ENCODE measurements at regions not wholly inside any gene's neighbourhood (a gene's known extent, or its start where the extent isn't known, plus 50 kb on each side); places are given as distances from the start of the nearest gene placed in this dataset.
"Not testable (repeated sequence)": the region's sequence is repeated elsewhere in the genome, so short reads cannot be mapped to it uniquely, and the experiment has no call there.

GRCh38 chr1:810949-811348 is 112.8 kb upstream of the SAMD11 start:
- not testable (repeated sequence) for H3K4me3 ChIP-seq (ENCODE audit: low read length); DNase-seq (ENCODE audit: low read depth)

- DNase-seq (ENCODE audit: low read depth); H3K4me3 ChIP-seq (ENCODE audit: low read length): not testable (repeated sequence)
These were observed 111.1 kb upstream of the SAMD11 start for GRCh38 chr1:812535-813127.

- not testable (repeated sequence) for H3K4me3 ChIP-seq (ENCODE audit: low read length); DNase-seq (ENCODE audit: low read depth)
These were observed 109.2 kb upstream of the SAMD11 start for GRCh38 chr1:814543-814942.

- H3K4me3 ChIP-seq (ENCODE audit: low read length); DNase-seq (ENCODE audit: low read depth): not testable (repeated sequence)
These were observed 108.4 kb upstream of the SAMD11 start for GRCh38 chr1:815147-815922.

GRCh38 chr1:817071-817599 is 106.6 kb upstream of the SAMD11 start:
- peak overlapping the region; percentile 45 for H3K4me3 ChIP-seq (ENCODE audit: low read length)
- peak; percentile 89 for DNase-seq (ENCODE audit: low read depth)

GRCh38 chr1:817658-818617 is 105.8 kb upstream of the SAMD11 start:
- H3K4me3 ChIP-seq (ENCODE audit: low read length), result peak overlapping the region; percentile 27
- peak; percentile 24 for DNase-seq (ENCODE audit: low read depth)

- DNase-seq (ENCODE audit: low read depth), result no peak
- TF ChIP-seq, protein P1, sequence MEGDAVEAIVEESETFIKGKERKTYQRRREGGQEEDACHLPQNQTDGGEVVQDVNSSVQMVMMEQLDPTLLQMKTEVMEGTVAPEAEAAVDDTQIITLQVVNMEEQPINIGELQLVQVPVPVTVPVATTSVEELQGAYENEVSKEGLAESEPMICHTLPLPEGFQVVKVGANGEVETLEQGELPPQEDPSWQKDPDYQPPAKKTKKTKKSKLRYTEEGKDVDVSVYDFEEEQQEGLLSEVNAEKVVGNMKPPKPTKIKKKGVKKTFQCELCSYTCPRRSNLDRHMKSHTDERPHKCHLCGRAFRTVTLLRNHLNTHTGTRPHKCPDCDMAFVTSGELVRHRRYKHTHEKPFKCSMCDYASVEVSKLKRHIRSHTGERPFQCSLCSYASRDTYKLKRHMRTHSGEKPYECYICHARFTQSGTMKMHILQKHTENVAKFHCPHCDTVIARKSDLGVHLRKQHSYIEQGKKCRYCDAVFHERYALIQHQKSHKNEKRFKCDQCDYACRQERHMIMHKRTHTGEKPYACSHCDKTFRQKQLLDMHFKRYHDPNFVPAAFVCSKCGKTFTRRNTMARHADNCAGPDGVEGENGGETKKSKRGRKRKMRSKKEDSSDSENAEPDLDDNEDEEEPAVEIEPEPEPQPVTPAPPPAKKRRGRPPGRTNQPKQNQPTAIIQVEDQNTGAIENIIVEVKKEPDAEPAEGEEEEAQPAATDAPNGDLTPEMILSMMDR (conservative IDR thresholded peaks at IDR 0.05; ENCODE audit: low read length), result no peak
- H3K4me3 ChIP-seq (ENCODE audit: low read length), result no peak overlapping the region
These were observed 105.0 kb upstream of the SAMD11 start for GRCh38 chr1:818618-819291.

- DNase-seq (ENCODE audit: low read depth), result no peak
- H3K4me3 ChIP-seq (ENCODE audit: low read length), result no peak overlapping the region
- TF ChIP-seq, protein P1 (conservative IDR thresholded peaks at IDR 0.05; ENCODE audit: low read length), result no peak
These were observed 102.8 kb upstream of the SAMD11 start for GRCh38 chr1:820962-821361.

DNA sequence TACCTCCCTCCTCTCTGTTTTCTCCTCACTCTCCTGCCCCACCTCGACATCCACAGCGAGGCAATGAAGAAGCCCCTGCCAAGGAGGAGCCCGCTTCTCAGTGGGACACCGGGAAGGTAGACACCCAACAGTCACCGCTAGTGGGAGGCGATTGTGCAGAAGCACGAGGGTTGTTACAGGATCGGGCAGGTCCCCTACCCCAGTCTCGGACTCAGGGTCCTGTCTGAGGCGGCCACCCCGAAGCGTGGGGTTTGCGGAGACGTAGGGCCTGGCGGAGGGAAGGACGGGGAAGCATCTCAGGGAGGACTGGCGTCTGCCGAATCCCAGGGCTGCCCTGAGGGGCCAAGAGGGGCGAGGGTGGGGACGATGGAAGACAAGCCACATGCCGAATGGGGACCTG is 96.9 kb upstream of the SAMD11 start:
- DNase-seq (ENCODE audit: low read depth), result not testable (repeated sequence)
- peak overlapping the region; percentile 70 for H3K4me3 ChIP-seq (ENCODE audit: low read length)

GRCh38 chr1:827211-828063 is 96.3 kb upstream of the SAMD11 start:
- DNase-seq (ENCODE audit: low read depth), result peak; percentile 84

GRCh38 chr1:829324-829723 is 94.4 kb upstream of the SAMD11 start:
- DNase-seq (ENCODE audit: low read depth); H3K4me3 ChIP-seq (ENCODE audit: low read length): not testable (repeated sequence)

More at GRCh38 chr1:827211-828063, 96.3 kb upstream of the SAMD11 start:
- peak overlapping the region; percentile 70 for H3K4me3 ChIP-seq (ENCODE audit: low read length)

GRCh38 chr1:829932-830331 is 93.8 kb upstream of the SAMD11 start:
- not testable (repeated sequence) for H3K4me3 ChIP-seq (ENCODE audit: low read length); DNase-seq (ENCODE audit: low read depth)

- not testable (repeated sequence) for DNase-seq (ENCODE audit: low read depth); H3K4me3 ChIP-seq (ENCODE audit: low read length)
These were observed 93.0 kb upstream of the SAMD11 start for GRCh38 chr1:830750-831149.
